GM18861 (cell line): ENCODE measurements at regions not wholly inside any gene's neighbourhood (a gene's known extent, or its start where the extent isn't known, plus 50 kb on each side); places are given as distances from the start of the nearest gene placed in this dataset.

ENCODE experiments used
- ATAC-seq: cut with Tn5 transposase; IDR thresholded peaks from one replicate; pipeline ENCODE4 v1.9.1; 2021; ENCODE audit not compliant: unreplicated experiment

- ATAC-seq = no peak
Measured at GRCh38 chr14:73782623-73783022, 68.4 kb upstream of the PNMA1 start.

GRCh38 chr14:73780896-73781295 is 66.7 kb upstream of the PNMA1 start:
- ATAC-seq = no peak

- ATAC-seq = no peak
Measured at GRCh38 chr14:73780391-73780790, 66.2 kb upstream of the PNMA1 start.

- no peak for ATAC-seq
Measured at GRCh38 chr14:73778736-73779135, 64.6 kb upstream of the PNMA1 start.

GRCh38 chr14:73777420-73777819 is 63.2 kb upstream of the PNMA1 start:
- no peak for ATAC-seq

GRCh38 chr14:73776194-73776537 is 62.0 kb upstream of the PNMA1 start:
- ATAC-seq = no peak

GRCh38 chr14:73775339-73776193 is 61.4 kb upstream of the PNMA1 start:
- no peak for ATAC-seq

- ATAC-seq = no peak
Measured at GRCh38 chr14:73774671-73775070, 60.5 kb upstream of the PNMA1 start.

GRCh38 chr14:73774241-73774570 is 60.0 kb upstream of the PNMA1 start:
- ATAC-seq = no peak

- no peak for ATAC-seq
Measured at GRCh38 chr14:73773441-73774240, 59.5 kb upstream of the PNMA1 start.

GRCh38 chr14:73771848-73772638 is 57.9 kb upstream of the PNMA1 start:
- peak; percentile 34 for ATAC-seq

- peak; percentile 3 for ATAC-seq
Measured at GRCh38 chr14:73770977-73771847, 57.0 kb upstream of the PNMA1 start.

- ATAC-seq = no peak
Measured at GRCh38 chr14:73768107-73768506, 53.9 kb upstream of the PNMA1 start.

- ATAC-seq = no peak
Measured at GRCh38 chr14:73764406-73765280, 50.5 kb upstream of the PNMA1 start.
